ENCODE measurements at regions not wholly inside any gene's neighbourhood (a gene's known extent, or its start where the extent isn't known, plus 50 kb on each side); places are given as distances from the start of the nearest gene placed in this dataset.

DNA sequence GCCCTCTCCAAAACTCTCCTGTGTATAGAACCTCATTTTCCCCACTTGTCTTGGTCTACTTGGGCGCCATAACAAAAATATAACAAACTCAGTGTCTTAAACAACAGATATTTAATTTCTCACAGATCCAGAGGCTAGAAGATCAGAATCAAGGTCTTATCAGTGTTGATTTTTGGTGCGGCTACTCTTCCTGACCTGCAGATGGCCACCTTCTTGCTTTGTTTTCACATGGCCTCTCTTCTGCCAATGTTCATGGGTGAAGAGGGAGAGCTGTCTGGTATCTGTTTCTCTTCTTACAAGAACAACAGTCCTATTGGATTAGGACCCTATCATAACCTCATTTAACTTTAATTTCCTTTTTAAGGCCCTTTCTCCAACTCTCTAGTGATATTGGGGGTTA, 177.3 kb downstream of the PABPC4L start:
- POLR2A ChIA-PET = no interaction called here
- no peaks in the 10 kb centered on the region for H3K36me3 ChIP-seq (ENCODE audit: control insufficient read depth in 2 of 2, insufficient read depth in 1 of 2, low read length in 2 of 2)
- CTCF ChIA-PET = interaction anchor here (0.6 to 0.7 kb wide), 3 partner anchors 344 to 587 kb away, joined by 3 read pairs; no protein-coding TSS in a partner anchor
- TF ChIP-seq BCL11B (tag by site-specific recombination; IDR thresholded peaks at IDR 0.05; ENCODE audit: low read depth) (no peak), ZFHX2 (tag by site-specific recombination; conservative IDR thresholded peaks at IDR 0.05) (no peak), ZNF112 (tag by site-specific recombination; IDR thresholded peaks at IDR 0.05) (no peak), ZNF274 (IDR thresholded peaks at IDR 0.05; ENCODE audit: low read length) (no peak), ZNF274 (tag by site-specific recombination; IDR thresholded peaks at IDR 0.05; ENCODE audit: borderline replicate concordance) (no peak)
- TF ChIP-seq, protein P1, sequence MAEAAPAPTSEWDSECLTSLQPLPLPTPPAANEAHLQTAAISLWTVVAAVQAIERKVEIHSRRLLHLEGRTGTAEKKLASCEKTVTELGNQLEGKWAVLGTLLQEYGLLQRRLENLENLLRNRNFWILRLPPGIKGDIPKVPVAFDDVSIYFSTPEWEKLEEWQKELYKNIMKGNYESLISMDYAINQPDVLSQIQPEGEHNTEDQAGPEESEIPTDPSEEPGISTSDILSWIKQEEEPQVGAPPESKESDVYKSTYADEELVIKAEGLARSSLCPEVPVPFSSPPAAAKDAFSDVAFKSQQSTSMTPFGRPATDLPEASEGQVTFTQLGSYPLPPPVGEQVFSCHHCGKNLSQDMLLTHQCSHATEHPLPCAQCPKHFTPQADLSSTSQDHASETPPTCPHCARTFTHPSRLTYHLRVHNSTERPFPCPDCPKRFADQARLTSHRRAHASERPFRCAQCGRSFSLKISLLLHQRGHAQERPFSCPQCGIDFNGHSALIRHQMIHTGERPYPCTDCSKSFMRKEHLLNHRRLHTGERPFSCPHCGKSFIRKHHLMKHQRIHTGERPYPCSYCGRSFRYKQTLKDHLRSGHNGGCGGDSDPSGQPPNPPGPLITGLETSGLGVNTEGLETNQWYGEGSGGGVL (tag by site-specific recombination; IDR thresholded peaks at IDR 0.05) = no peak
- TF ChIP-seq, protein P2, sequence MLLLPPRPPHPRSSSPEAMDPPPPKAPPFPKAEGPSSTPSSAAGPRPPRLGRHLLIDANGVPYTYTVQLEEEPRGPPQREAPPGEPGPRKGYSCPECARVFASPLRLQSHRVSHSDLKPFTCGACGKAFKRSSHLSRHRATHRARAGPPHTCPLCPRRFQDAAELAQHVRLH (tag by site-specific recombination; IDR thresholded peaks at IDR 0.05) = no peak
- no peak overlapping the region for H3K4me3 ChIP-seq (ENCODE audit: low read depth, low read length)
- no peaks in the 10 kb centered on the region for H3K9me3 ChIP-seq (ENCODE audit: control insufficient read depth, insufficient read depth, low read depth, low read length)
- no peak overlapping the region for H3K27ac ChIP-seq (ENCODE audit: extremely low read depth, low read depth, low read length)
- no peaks in the 10 kb centered on the region for H3K4me1 ChIP-seq (ENCODE audit: control insufficient read depth, insufficient read depth, low read length)

DNA sequence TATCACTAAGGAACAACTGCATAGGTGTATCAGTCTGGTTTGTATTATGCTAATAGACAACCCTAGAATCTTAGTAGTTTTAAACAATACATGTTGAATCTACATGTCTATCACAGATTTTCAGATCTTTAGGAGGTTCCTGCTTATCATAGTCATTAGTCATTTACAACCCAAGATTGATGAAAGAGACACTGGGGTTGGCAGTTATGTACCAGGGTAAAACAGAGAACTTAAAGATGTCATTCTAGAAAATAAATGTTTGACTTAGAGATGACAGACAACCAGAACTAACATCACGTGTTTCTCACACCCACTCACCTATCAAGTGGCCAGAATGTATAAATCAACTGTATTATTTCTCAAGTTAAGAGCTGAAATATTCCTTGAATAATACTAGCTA, 181.9 kb downstream of the PABPC4L start:
- H3K4me3 ChIP-seq (ENCODE audit: low read depth, low read length) = no peak overlapping the region
- H3K27ac ChIP-seq (ENCODE audit: extremely low read depth, low read depth, low read length) = no peak overlapping the region
- no peaks in the 10 kb centered on the region for H3K9me3 ChIP-seq (ENCODE audit: control insufficient read depth, insufficient read depth, low read depth, low read length)
- ChIA-PET POLR2A (no interaction called here), CTCF (no interaction called here)
- no peak for TF ChIP-seq ZFP37 (tag by site-specific recombination; IDR thresholded peaks at IDR 0.05)
- TF ChIP-seq ZNF549 (tag by site-specific recombination; IDR thresholded peaks at IDR 0.05) = no peak
- TF ChIP-seq, protein P3, sequence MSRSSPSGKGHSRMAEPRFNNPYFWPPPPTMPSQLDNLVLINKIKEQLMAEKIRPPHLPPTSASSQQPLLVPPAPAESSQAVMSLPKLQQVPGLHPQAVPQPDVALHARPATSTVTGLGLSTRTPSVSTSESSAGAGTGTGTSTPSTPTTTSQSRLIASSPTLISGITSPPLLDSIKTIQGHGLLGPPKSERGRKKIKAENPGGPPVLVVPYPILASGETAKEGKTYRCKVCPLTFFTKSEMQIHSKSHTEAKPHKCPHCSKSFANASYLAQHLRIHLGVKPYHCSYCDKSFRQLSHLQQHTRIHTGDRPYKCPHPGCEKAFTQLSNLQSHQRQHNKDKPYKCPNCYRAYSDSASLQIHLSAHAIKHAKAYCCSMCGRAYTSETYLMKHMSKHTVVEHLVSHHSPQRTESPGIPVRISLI (tag by site-specific recombination; IDR thresholded peaks at IDR 0.05) = no peak
- no peak for TF ChIP-seq TRIM28 (IDR thresholded peaks at IDR 0.05; ENCODE audit: borderline replicate concordance, low read length)
- no peak for TF ChIP-seq ZNF510 (tag by site-specific recombination; IDR thresholded peaks at IDR 0.05; ENCODE audit: insufficient replicate concordance)
- TF ChIP-seq ZNF155 (tag by site-specific recombination; IDR thresholded peaks at IDR 0.05) = no peak
- TF ChIP-seq ZNF132 (tag by site-specific recombination; IDR thresholded peaks at IDR 0.05; ENCODE audit: borderline replicate concordance) = no peak
- TF ChIP-seq, protein P4, sequence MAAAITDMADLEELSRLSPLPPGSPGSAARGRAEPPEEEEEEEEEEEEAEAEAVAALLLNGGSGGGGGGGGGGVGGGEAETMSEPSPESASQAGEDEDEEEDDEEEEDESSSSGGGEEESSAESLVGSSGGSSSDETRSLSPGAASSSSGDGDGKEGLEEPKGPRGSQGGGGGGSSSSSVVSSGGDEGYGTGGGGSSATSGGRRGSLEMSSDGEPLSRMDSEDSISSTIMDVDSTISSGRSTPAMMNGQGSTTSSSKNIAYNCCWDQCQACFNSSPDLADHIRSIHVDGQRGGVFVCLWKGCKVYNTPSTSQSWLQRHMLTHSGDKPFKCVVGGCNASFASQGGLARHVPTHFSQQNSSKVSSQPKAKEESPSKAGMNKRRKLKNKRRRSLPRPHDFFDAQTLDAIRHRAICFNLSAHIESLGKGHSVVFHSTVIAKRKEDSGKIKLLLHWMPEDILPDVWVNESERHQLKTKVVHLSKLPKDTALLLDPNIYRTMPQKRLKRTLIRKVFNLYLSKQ (tag by site-specific recombination; IDR thresholded peaks at IDR 0.05; ENCODE audit: borderline replicate concordance) = no peak
- no peak for TF ChIP-seq KLF10 (tag by site-specific recombination; IDR thresholded peaks at IDR 0.05)
- TF ChIP-seq ZNF19 (tag by site-specific recombination; IDR thresholded peaks at IDR 0.05; ENCODE audit: low read depth) = no peak
- TF ChIP-seq MYNN (tag by site-specific recombination; IDR thresholded peaks at IDR 0.05; ENCODE audit: borderline replicate concordance) = no peak
- no peak for TF ChIP-seq ZNF677 (tag by site-specific recombination; IDR thresholded peaks at IDR 0.05)
- TF ChIP-seq ZBTB20 (tag by site-specific recombination; IDR thresholded peaks at IDR 0.05) = no peak
- no peak for TF ChIP-seq ZNF423 (tag by site-specific recombination; IDR thresholded peaks at IDR 0.05)
- no peak for TF ChIP-seq ZNF146 (tag by site-specific recombination; IDR thresholded peaks at IDR 0.05)
- no peak for TF ChIP-seq ZNF571 (tag by site-specific recombination; IDR thresholded peaks at IDR 0.05)
- TF ChIP-seq OVOL3 (tag by site-specific recombination; IDR thresholded peaks at IDR 0.05) = no peak
- TF ChIP-seq, protein P5, sequence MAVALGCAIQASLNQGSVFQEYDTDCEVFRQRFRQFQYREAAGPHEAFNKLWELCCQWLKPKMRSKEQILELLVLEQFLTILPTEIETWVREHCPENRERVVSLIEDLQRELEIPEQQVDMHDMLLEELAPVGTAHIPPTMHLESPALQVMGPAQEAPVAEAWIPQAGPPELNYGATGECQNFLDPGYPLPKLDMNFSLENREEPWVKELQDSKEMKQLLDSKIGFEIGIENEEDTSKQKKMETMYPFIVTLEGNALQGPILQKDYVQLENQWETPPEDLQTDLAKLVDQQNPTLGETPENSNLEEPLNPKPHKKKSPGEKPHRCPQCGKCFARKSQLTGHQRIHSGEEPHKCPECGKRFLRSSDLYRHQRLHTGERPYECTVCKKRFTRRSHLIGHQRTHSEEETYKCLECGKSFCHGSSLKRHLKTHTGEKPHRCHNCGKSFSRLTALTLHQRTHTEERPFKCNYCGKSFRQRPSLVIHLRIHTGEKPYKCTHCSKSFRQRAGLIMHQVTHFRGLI (tag by site-specific recombination; IDR thresholded peaks at IDR 0.05) = no peak
- no peak for TF ChIP-seq ZNF174 (tag by site-specific recombination; IDR thresholded peaks at IDR 0.05)
- no peaks in the 10 kb centered on the region for H3K4me1 ChIP-seq (ENCODE audit: control insufficient read depth, insufficient read depth, low read length)
- H3K36me3 ChIP-seq (ENCODE audit: control insufficient read depth in 2 of 2, insufficient read depth in 1 of 2, low read length in 2 of 2) = no peaks in the 10 kb centered on the region
